HFFc6 (cell line): ENCODE measurements at regions not wholly inside any gene's neighbourhood (a gene's known extent, or its start where the extent isn't known, plus 50 kb on each side); places are given as distances from the start of the nearest gene placed in this dataset.
A peak's percentile ranks its signal among the peaks of the same experiment; 100 is the strongest.
"Not testable (repeated sequence)": the region's sequence is repeated elsewhere in the genome, so short reads cannot be mapped to it uniquely, and the experiment has no call there.

Source experiments
- DNase-seq: peaks from one replicate; pipeline ENCODE4 v3.0.0-alpha.2; 2018
- H3K27ac Mint-ChIP-seq: 2 replicates; pipeline ENCODE4 v1.8.0; 2020; ENCODE audit warnings: mild to moderate bottlenecking, mixed read lengths
- H3K27me3 Mint-ChIP-seq: 2 replicates; pipeline ENCODE4 v1.8.0; 2021; ENCODE audit warnings: mild to moderate bottlenecking, moderate library complexity, mixed read lengths; ENCODE audit not compliant: insufficient read depth
- H3K36me3 Mint-ChIP-seq: 2 replicates; pipeline ENCODE4 v1.8.0; 2021; ENCODE audit warnings: low read depth, mixed read lengths
- H3K4me1 Mint-ChIP-seq: 2 replicates; pipeline ENCODE4 v1.8.0; 2020; ENCODE audit warnings: low read depth, mixed read lengths
- H3K4me3 Mint-ChIP-seq: 2 replicates; pipeline ENCODE4 v1.8.0; 2020; ENCODE audit warnings: mild to moderate bottlenecking, moderate library complexity, mixed read lengths
- H3K9me3 Mint-ChIP-seq: 2 replicates; pipeline ENCODE4 v1.8.0; 2020; ENCODE audit warnings: mild to moderate bottlenecking, mixed read lengths
- CTCF ChIP-seq: fragments of 200-600 bp; sonication (generic); IDR thresholded peaks from 2 replicates; pipeline ENCODE4 v1.5.0; 2021; ENCODE audit warnings: antibody characterized with exemption, mild to moderate bottlenecking

- Mint-ChIP-seq H3K9me3 (no peaks in the 10 kb centered on the region), H3K27ac (no peak overlapping the region), H3K36me3 (no peaks in the 10 kb centered on the region), H3K27me3 (peaks cover 3% of the 10 kb centered on the region; the same call in 1 of the 2 replicates), H3K4me1 (no peaks in the 10 kb centered on the region), H3K4me3 (no peak overlapping the region)
- DNase-seq = no peak
- TF ChIP-seq CTCF = no peak
Measured at GRCh38 chr2:131801210-131801744, 273.6 kb downstream of the CCDC74A start.

GRCh38 chr2:131801745-131802350, 274.2 kb downstream of the CCDC74A start:
- H3K4me3 Mint-ChIP-seq, H3K4me1 Mint-ChIP-seq, H3K36me3 Mint-ChIP-seq, H3K27me3 Mint-ChIP-seq, H3K9me3 Mint-ChIP-seq, H3K27ac Mint-ChIP-seq: not testable (repeated sequence)
- DNase-seq = peak; percentile 4
- peak; percentile 77 for TF ChIP-seq CTCF

- peak; percentile 27; the same call in 1 of the 2 replicates for TF ChIP-seq CTCF
- not testable (repeated sequence) for H3K4me3 Mint-ChIP-seq, H3K27ac Mint-ChIP-seq, H3K4me1 Mint-ChIP-seq, DNase-seq, H3K27me3 Mint-ChIP-seq, H3K9me3 Mint-ChIP-seq, H3K36me3 Mint-ChIP-seq
Measured at GRCh38 chr2:131802351-131802836, 274.7 kb downstream of the CCDC74A start.

GRCh38 chr2:131803237-131803636, 275.5 kb downstream of the CCDC74A start:
- not testable (repeated sequence) for H3K4me3 Mint-ChIP-seq, H3K4me1 Mint-ChIP-seq

GRCh38 chr2:131812605-131813004, 284.9 kb downstream of the CCDC74A start:
- not testable (repeated sequence) for H3K27me3 Mint-ChIP-seq, DNase-seq, H3K4me3 Mint-ChIP-seq, H3K36me3 Mint-ChIP-seq, H3K9me3 Mint-ChIP-seq, H3K4me1 Mint-ChIP-seq, H3K27ac Mint-ChIP-seq

More at GRCh38 chr2:131803237-131803636, 275.5 kb downstream of the CCDC74A start:
- H3K9me3 Mint-ChIP-seq, H3K27me3 Mint-ChIP-seq, H3K27ac Mint-ChIP-seq, H3K36me3 Mint-ChIP-seq, DNase-seq: not testable (repeated sequence)

- DNase-seq, H3K4me3 Mint-ChIP-seq, H3K27me3 Mint-ChIP-seq, H3K36me3 Mint-ChIP-seq, H3K27ac Mint-ChIP-seq, H3K4me1 Mint-ChIP-seq, H3K9me3 Mint-ChIP-seq: not testable (repeated sequence)
Measured at GRCh38 chr2:131813378-131813777, 285.7 kb downstream of the CCDC74A start.

GRCh38 chr2:131818267-131818973, 290.7 kb downstream of the CCDC74A start:
- not testable (repeated sequence) for H3K9me3 Mint-ChIP-seq, H3K27me3 Mint-ChIP-seq, H3K4me3 Mint-ChIP-seq, DNase-seq, H3K36me3 Mint-ChIP-seq, H3K27ac Mint-ChIP-seq, H3K4me1 Mint-ChIP-seq
